Body of pancreas (tissue), 4 donors: ENCODE measurements at regions not wholly inside any gene's neighbourhood (a gene's known extent, or its start where the extent isn't known, plus 50 kb on each side); places are given as distances from the start of the nearest gene placed in this dataset.

Source experiments
- ATAC-seq: fragments of 150-250 bp; one replicate; pipeline ENCODE4 v1.9.1; 2016
- DNase-seq, 4 donors: peaks; one replicate each; pipeline ENCODE4 v3.0.0-alpha.2; 2019
- H3K27ac ChIP-seq, 4 donors: fragments of 200-600 bp; sonication (generic); 1 replicate in 3 of 4; 2 replicates in 1 of 4; pipeline versions ENCODE4 v1.5.1 to v1.6.1; 2016 to 2019; ENCODE audit warnings: mild to moderate bottlenecking in 1 of 4, mixed read lengths in 1 of 4, moderate library complexity in 1 of 4
- H3K27me3 ChIP-seq, 2 donors: fragments of 200-600 bp; sonication (generic); one replicate each; pipeline ENCODE4 v1.6.0; 2016; ENCODE audit warnings: mild to moderate bottlenecking in 1 of 2
- H3K36me3 ChIP-seq, 2 donors: fragments of 200-600 bp; sonication (generic); replicated peaks in 1 of 2; 2 replicates each; pipeline ENCODE4 v1.5.1; 2016; ENCODE audit warnings: low read depth in 2 of 2; ENCODE audit not compliant: insufficient read depth in 1 of 2
- H3K4me1 ChIP-seq: fragments of 200-600 bp; sonication (generic); one replicate; pipeline ENCODE4 v1.6.0; 2016
- H3K4me3 ChIP-seq, 2 donors: fragments of 200-600 bp; sonication (generic); 1 replicate in 1 of 2; 2 replicates in 1 of 2; pipeline ENCODE4 v1.5.1; 2016 to 2019
- H3K9me3 ChIP-seq, 3 donors: fragments of 200-600 bp; sonication (generic); 1 replicate in 2 of 3; 2 replicates in 1 of 3; pipeline ENCODE4 v1.5.1; 2016
- POLR2A ChIP-seq, 3 donors: fragments of 450-650 bp; IDR thresholded peaks; one replicate each; pipeline ENCODE4 v1.6.1; 2016; ENCODE audit warnings: antibody characterized with exemption in 3 of 3, mild to moderate bottlenecking in 2 of 3
- WGBS, 2 donors: methylation state at CpG; one replicate each; pipeline ENCODE4 v1.1.5; 2017; 5-methylcytosine and 5-hydroxymethylcytosine counted together
- intact Hi-C: fragments of 100-400 bp; cut with DNase I; formaldehyde crosslinking; loops from one replicate; pipeline ENCODE4 v1.15.1; 2023
- TF ChIP-seq, protein P1 (sequence below), 7 experiments: fragments of 450-650 bp in 4 of 7; fragments of 200-600 bp in 3 of 7; sonication (generic) in 3 of 7; IDR thresholded peaks; one replicate each; pipeline ENCODE4 v1.5.1; 2016 to 2019; ENCODE audit warnings: antibody characterized with exemption in 7 of 7

DNA sequence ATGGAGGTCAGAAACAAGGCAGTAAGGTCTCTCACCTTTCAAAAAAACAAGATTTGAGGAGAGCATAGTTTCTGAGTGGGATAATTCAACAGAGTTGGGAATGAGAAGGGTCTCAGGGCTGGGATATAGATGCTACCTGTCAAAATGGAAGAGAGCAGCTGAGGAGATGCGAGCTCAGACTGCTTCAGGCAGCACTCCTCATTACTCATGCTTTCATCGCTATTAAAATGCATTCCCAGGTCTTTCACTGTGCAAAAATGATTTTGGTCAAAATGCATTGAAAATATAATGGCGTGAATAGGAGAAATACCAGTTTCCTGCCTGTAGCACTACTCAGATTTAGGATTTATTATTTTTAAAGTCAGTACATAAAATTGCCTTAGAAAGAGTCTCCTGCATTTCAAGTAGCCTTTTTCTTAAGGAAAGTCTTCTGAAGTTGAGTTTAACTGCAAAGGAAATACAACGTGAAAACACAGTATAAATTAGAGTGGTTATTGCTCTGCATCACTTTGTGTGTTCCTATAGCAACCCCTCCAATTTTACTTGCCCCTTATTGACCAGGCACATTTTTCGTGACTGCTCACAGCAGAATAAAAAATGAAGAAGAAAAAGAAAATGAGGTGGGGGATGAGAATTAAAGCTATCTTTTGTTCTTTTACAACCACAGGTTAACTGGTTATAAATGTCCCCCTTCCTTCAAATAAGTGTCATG, 724.8 kb upstream of the SEMA6A start:
- no peaks in the 10 kb centered on the region for H3K4me1 ChIP-seq
- H3K27ac ChIP-seq: no peak overlapping the region
- WGBS, 2 donors: 60 to 63% methylated on average over 5 of the region's 5 CpGs
- TF ChIP-seq POLR2A (IDR thresholded peaks at IDR 0.05): no peak
- TF ChIP-seq, protein P1, sequence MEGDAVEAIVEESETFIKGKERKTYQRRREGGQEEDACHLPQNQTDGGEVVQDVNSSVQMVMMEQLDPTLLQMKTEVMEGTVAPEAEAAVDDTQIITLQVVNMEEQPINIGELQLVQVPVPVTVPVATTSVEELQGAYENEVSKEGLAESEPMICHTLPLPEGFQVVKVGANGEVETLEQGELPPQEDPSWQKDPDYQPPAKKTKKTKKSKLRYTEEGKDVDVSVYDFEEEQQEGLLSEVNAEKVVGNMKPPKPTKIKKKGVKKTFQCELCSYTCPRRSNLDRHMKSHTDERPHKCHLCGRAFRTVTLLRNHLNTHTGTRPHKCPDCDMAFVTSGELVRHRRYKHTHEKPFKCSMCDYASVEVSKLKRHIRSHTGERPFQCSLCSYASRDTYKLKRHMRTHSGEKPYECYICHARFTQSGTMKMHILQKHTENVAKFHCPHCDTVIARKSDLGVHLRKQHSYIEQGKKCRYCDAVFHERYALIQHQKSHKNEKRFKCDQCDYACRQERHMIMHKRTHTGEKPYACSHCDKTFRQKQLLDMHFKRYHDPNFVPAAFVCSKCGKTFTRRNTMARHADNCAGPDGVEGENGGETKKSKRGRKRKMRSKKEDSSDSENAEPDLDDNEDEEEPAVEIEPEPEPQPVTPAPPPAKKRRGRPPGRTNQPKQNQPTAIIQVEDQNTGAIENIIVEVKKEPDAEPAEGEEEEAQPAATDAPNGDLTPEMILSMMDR (IDR thresholded peaks at IDR 0.05): no peak
- ATAC-seq: no peak
- intact Hi-C loops: no loop called here
- no peaks in the 10 kb centered on the region for H3K27me3 ChIP-seq
- no peak for DNase-seq
- H3K4me3 ChIP-seq: no peak overlapping the region
- H3K36me3 ChIP-seq: no peaks in the 10 kb centered on the region
- no peaks in the 10 kb centered on the region for H3K9me3 ChIP-seq

DNA sequence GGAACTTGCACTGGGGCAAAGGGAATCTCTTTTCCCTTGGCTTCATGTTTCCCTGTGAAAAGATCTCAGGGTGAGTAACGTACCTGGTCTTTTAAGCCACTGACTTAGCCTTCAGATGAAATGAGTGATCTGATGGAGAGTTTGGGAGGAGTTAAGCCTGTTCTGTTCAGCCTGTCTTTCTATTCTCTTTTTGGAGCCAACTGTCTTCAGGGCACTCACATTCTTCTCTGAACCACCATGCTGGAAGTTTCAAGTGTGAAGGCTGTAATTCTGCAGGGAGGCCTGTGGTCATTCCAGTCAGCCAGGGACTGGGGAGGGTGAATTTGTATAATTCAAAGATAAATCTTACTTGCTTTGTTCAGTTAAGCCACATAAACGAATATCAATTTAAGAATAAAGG, 722.2 kb upstream of the SEMA6A start:
- ATAC-seq (no peak), DNase-seq (no peak)
- 52 to 57% methylated on average over 2 of the region's 2 CpGs for whole genome bisulfite sequencing, 2 donors
- H3K27ac ChIP-seq: no peak overlapping the region
- H3K4me3 ChIP-seq: no peak overlapping the region
- H3K4me1 ChIP-seq: no peaks in the 10 kb centered on the region
- TF ChIP-seq, protein P1 (IDR thresholded peaks at IDR 0.05): no peak
- no peak for TF ChIP-seq POLR2A (IDR thresholded peaks at IDR 0.05)
- H3K36me3 ChIP-seq: no peaks in the 10 kb centered on the region
- intact Hi-C loops: no loop called here
- H3K27me3 ChIP-seq: no peaks in the 10 kb centered on the region
- H3K9me3 ChIP-seq: peaks cover 0 to 4% (median 0%) of the 10 kb centered on the region in 3 donors

GRCh38 chr5:117295941-117296340, 721.3 kb upstream of the SEMA6A start:
- TF ChIP-seq POLR2A (IDR thresholded peaks at IDR 0.05): no peak
- TF ChIP-seq, protein P1 (IDR thresholded peaks at IDR 0.05): no peak
- Histone ChIP-seq H3K36me3 (no peaks in the 10 kb centered on the region), H3K4me3 (no peak overlapping the region), H3K4me1 (no peaks in the 10 kb centered on the region), H3K9me3 (peaks cover 0 to 4% (median 0%) of the 10 kb centered on the region in 3 donors), H3K27ac (no peak overlapping the region), H3K27me3 (no peaks in the 10 kb centered on the region)
- intact Hi-C loops: no loop called here
- no peak for ATAC-seq
- DNase-seq: no peak
- 44 to 62% methylated on average over 1 of the region's 1 CpG for WGBS, 2 donors

DNA sequence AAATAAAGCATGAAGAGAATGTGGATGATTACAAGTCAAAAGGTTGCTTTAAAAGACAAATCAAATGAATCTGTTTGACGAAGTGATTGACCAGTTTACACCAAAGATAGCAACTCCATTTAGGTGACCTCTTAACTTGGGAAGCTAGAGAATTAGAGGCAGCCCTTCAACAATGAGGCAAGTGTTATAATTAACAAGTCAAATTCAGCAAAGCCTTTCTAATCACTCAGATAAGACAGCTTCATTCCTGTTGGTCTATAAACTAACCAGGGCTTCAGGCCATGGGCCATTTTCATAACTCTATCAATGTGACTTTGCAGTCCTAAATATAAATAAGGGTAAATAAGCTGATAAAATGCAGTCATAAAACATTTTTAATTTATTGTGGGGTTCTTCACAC, 712.2 kb upstream of the SEMA6A start:
- H3K4me1 ChIP-seq: no peaks in the 10 kb centered on the region
- no peak for DNase-seq
- no peak for TF ChIP-seq POLR2A (IDR thresholded peaks at IDR 0.05)
- TF ChIP-seq, protein P1 (IDR thresholded peaks at IDR 0.05): no peak
- WGBS, 2 donors: 34 to 37% methylated on average over 1 of the region's 1 CpG
- peaks cover 0 to 4% of the 10 kb centered on the region in 2 donors for H3K27me3 ChIP-seq
- no peaks in the 10 kb centered on the region for H3K36me3 ChIP-seq
- no peak overlapping the region for H3K27ac ChIP-seq
- no peak overlapping the region for H3K4me3 ChIP-seq
- intact Hi-C loops: no loop called here
- H3K9me3 ChIP-seq: no peaks in the 10 kb centered on the region
- ATAC-seq: no peak

- TF ChIP-seq POLR2A (IDR thresholded peaks at IDR 0.05): no peak
- TF ChIP-seq, protein P1 (IDR thresholded peaks at IDR 0.05): no peak
- Histone ChIP-seq H3K27ac (no peak overlapping the region), H3K4me1 (no peaks in the 10 kb centered on the region), H3K36me3 (no peaks in the 10 kb centered on the region), H3K4me3 (no peak overlapping the region), H3K9me3 (no peaks in the 10 kb centered on the region), H3K27me3 (no peaks in the 10 kb centered on the region)
- intact Hi-C loops: no loop called here
- no peak for ATAC-seq
- no peak for DNase-seq
- WGBS, 2 donors: 69 to 78% methylated on average over 2 of the region's 2 CpGs
Observed at GRCh38 chr5:117271656-117272055, 697.0 kb upstream of the SEMA6A start.
